ENCODE measurements at regions not wholly inside any gene's neighbourhood (a gene's known extent, or its start where the extent isn't known, plus 50 kb on each side); places are given as distances from the start of the nearest gene placed in this dataset.

DNA sequence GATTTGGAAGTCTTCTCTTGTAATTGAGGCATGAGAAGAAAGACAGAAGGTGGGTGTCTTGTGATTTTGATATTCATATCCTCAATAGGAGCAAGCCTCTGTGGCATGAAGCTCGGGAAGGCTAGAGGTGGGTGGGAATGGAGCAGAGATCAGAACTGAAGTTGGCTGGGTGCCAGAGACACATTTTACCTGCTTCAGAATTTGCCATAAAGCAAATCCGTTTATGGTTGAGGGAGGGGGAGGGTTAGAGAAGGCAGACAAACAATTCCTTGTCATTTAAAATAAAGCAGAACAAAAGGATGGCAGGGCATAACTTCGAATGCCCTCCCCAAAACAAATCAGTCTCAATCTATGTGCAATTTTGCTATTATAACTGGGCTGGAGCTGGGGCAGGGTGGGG is 305.9 kb downstream of the KLF5 start (continued):
- TF ChIP-seq ZSCAN18 (CRISPR knock-in tag; IDR thresholded peaks at IDR 0.05) = no peak
- TF ChIP-seq CREM (CRISPR knock-in tag; IDR thresholded peaks at IDR 0.05) = no peak
- no peak for TF ChIP-seq EMX1 (CRISPR knock-in tag; IDR thresholded peaks at IDR 0.05)
- TF ChIP-seq ZNF232 (CRISPR knock-in tag; IDR thresholded peaks at IDR 0.05) = no peak

DNA sequence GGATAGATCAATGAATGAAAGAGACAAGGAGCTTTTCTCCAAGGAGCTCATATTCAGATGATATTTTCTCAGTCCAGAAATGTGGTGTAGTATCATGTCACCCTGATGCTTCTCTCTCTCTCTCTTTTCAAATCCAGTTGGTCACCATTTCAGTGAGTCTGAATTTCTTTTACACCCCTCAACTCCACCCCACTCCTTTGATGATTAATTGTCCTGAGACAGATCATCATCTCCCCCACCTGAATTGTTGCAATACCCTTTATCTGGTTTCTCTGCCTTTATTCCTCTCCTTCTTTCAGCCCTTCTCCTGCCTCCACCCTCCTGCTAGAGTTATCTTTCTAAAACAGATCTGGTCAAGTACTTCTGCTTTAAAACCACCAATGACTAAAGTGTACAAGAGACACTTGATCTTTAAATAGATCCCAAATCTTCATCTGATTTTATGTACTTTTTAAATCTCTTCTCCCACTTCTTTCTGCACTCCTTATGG is 299.8 kb downstream of the KLF5 start:
- DNase-seq (ENCODE audit: low spot score) (no peak), ATAC-seq (no peak)
- TF ChIP-seq ZNF396 (CRISPR knock-in tag; IDR thresholded peaks at IDR 0.05; ENCODE audit: borderline replicate concordance) = no peak
- no peak for TF ChIP-seq TP53 (CRISPR knock-in tag; IDR thresholded peaks at IDR 0.05)
- no peak for TF ChIP-seq ATF1 (CRISPR knock-in tag; IDR thresholded peaks at IDR 0.05)
- TF ChIP-seq ZBTB21 (CRISPR knock-in tag; IDR thresholded peaks at IDR 0.05; ENCODE audit: borderline replicate concordance) = no peak
- TF ChIP-seq SP1 (CRISPR knock-in tag; conservative IDR thresholded peaks at IDR 0.05) = no peak
- no peak for TF ChIP-seq ATF2 (CRISPR knock-in tag; IDR thresholded peaks at IDR 0.05; ENCODE audit: borderline replicate concordance, low read depth)
- TF ChIP-seq JUN (CRISPR knock-in tag; IDR thresholded peaks at IDR 0.05) = no peak
- TF ChIP-seq MAX (CRISPR knock-in tag; IDR thresholded peaks at IDR 0.05) = no peak
- TF ChIP-seq ZMAT4 (CRISPR knock-in tag; IDR thresholded peaks at IDR 0.05) = no peak
- TF ChIP-seq FOXJ3 (CRISPR knock-in tag; IDR thresholded peaks at IDR 0.05; ENCODE audit: borderline replicate concordance) = no peak
- Mint-ChIP-seq H3K4me3 (no peak overlapping the region), H3K36me3 (no peaks in the 10 kb centered on the region), H3K27me3 (ENCODE audit: low read depth) (no peaks in the 10 kb centered on the region), H3K9me3 (peaks cover 3% of the 10 kb centered on the region; the same call in 1 of the 2 replicates), H3K27ac (no peak overlapping the region), H3K4me1 (no peaks in the 10 kb centered on the region)
- ChIA-PET POLR2A (interaction anchor here (0.7 kb wide), 1 partner anchor 102 kb away, joined by 6 read pairs; no protein-coding TSS in a partner anchor), CTCF (no interaction called here)

- no peaks in the 10 kb centered on the region for H3K36me3 Mint-ChIP-seq
- no peak for TF ChIP-seq ARID4B (CRISPR knock-in tag; IDR thresholded peaks at IDR 0.05; ENCODE audit: borderline replicate concordance)
- TF ChIP-seq JAZF1 (CRISPR knock-in tag; IDR thresholded peaks at IDR 0.05) = no peak
- TF ChIP-seq HMGA2 (CRISPR knock-in tag; IDR thresholded peaks at IDR 0.05) = no peak
- no peak for TF ChIP-seq FOXJ3 (CRISPR knock-in tag; IDR thresholded peaks at IDR 0.05; ENCODE audit: borderline replicate concordance)
- no peak for TF ChIP-seq ETV6 (CRISPR knock-in tag; IDR thresholded peaks at IDR 0.05)
- TF ChIP-seq ESRRA (CRISPR knock-in tag; IDR thresholded peaks at IDR 0.05; ENCODE audit: borderline replicate concordance) = no peak
- TF ChIP-seq MLX (CRISPR knock-in tag; IDR thresholded peaks at IDR 0.05) = no peak
- TF ChIP-seq ZNF532 (CRISPR knock-in tag; IDR thresholded peaks at IDR 0.05; ENCODE audit: borderline replicate concordance) = no peak
- no peak for TF ChIP-seq ZNF416 (CRISPR knock-in tag; IDR thresholded peaks at IDR 0.05)
Measured at GRCh38 chr13:73355134-73355533, 296.3 kb downstream of the KLF5 start.

More at GRCh38 chr13:73355134-73355533, 296.3 kb downstream of the KLF5 start:
- POLR2A ChIA-PET = no interaction called here
- no peak for DNase-seq (ENCODE audit: low spot score)
- CTCF ChIA-PET = no interaction called here
- H3K27me3 Mint-ChIP-seq (ENCODE audit: low read depth) = no peaks in the 10 kb centered on the region
- no peak overlapping the region for H3K27ac Mint-ChIP-seq
- no peaks in the 10 kb centered on the region for H3K4me1 Mint-ChIP-seq
- no peak for ATAC-seq
- H3K4me3 Mint-ChIP-seq = no peak overlapping the region
- peaks cover 3% of the 10 kb centered on the region; the same call in 1 of the 2 replicates for H3K9me3 Mint-ChIP-seq

Measured in WTC11 (cell line).